GM21381 (cell line): ENCODE measurements at regions not wholly inside any gene's neighbourhood (a gene's known extent, or its start where the extent isn't known, plus 50 kb on each side); places are given as distances from the start of the nearest gene placed in this dataset.
"Not testable (repeated sequence)": the region's sequence is repeated elsewhere in the genome, so short reads cannot be mapped to it uniquely, and the experiment has no call there.

Source experiments
- ATAC-seq: cut with Tn5 transposase; IDR thresholded peaks from one replicate; pipeline ENCODE4 v1.9.1; 2021; ENCODE audit warnings: mild to moderate bottlenecking, moderate library complexity; ENCODE audit not compliant: unreplicated experiment

DNA sequence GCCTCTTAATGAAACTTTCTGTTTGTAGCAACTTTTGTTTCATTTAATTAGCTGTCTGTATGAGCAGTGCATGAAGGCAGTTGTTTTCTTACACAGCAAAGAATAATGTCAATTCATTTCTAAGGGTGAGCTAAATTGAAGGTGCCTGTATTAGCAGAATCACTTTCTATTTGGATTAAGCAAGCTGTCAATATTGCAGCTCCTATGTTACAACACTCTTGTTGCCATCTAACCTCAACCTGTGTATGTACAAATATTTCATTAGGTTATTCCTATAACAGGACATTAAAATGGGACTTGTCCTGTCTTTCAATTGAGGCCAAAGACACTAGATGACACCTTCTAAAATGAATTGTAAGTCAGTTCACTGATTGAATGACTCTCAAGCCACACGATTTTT, 647.5 kb downstream of the UTRN start:
- no peak for ATAC-seq

DNA sequence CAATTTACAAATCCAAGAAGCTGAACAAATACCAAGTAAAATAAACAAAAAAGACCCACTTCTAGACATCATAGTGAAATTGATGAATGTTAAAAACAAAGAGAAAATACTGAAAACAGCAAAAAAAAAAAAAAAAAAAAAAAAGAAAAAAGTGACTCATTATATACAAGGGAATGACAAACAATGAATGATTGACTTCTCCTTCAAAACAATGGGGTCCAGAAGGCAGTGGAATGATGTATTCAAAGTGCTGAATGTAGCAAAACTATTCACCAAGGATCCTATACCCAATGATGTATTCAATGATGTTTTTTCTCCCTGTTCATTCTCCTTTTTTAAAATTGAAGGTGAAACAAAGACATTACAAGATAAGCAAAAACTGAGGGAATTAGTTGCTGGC, 650.0 kb downstream of the UTRN start:
- ATAC-seq, result no peak

DNA sequence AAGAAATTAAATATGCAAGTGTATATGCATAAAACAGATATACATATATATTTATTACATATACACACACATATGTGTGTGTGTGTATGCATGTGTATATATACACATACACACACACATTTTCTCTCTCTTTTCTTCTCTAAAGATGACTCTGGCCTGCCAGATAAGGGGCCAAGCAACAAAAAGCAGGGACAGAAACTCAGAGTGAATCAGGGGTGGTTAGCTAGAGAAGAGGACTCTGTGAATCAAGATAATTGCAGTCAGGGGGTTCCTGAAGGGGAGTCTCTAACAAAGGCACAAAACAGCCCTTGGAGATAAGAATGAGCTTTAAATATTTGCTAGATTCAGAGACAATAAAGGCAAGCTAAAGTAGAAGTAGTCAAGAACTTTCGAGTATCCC, 650.5 kb downstream of the UTRN start:
- no peak for ATAC-seq

DNA sequence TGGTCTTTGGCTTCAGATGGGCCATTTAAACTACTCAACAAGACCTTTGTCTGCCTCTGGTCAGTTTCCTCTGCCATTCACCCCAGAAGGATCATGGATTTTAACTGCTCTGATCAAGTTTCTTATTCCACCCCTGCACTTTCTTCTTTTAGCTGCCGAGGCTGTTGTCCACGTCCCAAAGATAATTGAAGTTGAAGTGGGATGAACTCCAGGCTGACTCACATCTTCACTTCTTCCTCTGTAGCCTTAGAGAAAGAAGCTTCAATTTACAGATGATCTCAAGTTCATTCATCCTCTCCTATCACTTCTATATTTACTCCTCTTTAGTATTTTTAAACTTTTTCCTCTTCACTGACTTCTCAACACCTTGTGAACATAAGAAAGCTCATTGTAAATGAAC, 651.6 kb downstream of the UTRN start:
- ATAC-seq, result no peak

DNA sequence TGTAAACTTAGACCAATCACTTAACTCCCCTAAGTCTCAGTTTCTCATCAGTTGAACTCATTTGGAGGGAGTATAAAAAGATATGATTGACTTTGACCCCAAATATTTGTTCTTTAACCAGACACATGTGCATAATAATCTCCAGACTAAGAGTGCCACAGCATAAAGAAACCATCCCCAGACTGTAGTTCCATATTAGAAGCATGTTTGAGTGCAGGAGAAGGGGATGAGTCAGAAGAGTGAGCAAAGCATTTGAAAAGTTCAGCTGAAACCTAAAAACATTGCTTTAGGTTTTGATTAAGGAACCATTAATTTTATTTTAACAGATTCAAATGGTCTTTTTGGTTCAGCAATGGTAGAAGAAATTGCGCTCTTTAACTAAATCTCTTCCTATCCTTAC, 654.8 kb downstream of the UTRN start:
- ATAC-seq, result no peak

DNA sequence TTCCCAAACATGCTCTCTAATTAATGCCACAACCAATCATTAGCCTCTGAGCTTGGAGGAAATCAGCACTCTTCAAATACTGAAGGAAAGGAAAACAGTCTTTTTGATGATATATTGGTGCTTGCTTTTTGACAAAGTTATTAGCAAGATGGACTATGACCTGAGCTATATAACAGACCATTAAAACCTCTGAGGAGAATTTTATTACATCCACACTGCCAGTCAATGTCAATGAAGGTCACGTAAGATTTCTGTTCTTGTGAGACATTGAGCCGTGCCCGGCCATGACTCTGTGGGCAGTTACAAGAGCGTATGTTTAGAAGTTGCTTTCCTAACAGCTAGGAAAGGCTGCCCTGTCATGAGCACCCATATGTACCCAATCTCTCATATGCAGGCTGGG, 659.0 kb downstream of the UTRN start:
- no peak for ATAC-seq

DNA sequence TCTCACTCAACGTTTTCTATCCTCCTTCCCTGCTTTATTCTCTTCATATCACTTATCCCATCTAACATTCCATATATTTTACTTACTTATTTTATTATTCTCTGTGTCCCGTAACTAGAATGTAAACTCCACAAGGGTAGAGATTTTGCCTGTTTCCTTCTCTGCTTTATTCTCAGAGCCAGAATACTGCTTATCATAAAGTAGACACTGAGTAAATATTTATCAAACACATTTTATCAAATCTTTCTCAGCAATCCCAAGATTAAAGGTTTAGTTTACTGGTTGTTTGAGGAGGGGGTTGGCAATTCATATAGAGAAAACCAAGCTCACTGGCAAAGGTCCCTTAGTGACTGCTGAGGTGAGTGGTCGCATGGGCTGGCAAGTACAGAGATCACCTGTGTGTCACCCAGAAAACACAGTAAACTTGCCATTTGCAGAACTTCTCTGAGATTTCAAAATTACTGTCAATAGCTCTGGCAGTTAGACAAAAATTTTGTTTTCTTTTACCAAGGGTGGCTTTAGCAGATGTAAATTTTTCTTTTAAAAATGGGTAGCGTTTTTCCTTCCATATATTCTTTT, 662.4 kb downstream of the UTRN start:
- no peak for ATAC-seq

DNA sequence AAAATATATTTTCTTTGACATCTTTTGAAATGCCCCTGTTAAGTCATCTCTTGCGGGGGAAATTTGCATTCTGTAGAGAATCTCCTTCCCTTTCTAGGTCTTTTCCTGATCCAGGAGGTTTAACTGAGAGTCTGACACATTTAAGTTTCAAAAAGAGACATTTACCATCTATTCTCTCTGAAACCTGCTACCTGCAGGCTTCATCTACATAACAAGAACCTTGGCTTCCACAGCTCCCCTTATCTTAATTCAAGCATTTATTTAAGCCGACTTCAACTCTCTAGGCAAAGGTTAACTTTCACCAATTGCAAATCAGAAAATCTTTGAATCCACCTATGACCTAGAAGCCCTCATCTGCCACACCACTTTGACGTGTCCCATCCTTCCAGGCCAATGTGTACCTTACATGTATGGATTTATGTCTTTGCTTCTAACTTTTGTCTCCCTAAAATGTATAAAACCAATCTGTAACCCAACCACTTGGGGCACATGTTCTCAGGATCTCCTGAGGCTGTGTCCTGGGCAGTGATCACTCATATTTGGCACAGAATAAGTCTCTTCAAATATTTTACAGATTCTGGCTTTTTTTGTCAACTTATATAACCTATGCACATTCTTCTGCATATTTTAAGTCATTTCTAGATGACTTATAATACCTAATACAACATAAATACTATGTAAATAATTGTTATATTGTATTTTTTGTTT, 666.7 kb downstream of the UTRN start:
- ATAC-seq, result no peak

DNA sequence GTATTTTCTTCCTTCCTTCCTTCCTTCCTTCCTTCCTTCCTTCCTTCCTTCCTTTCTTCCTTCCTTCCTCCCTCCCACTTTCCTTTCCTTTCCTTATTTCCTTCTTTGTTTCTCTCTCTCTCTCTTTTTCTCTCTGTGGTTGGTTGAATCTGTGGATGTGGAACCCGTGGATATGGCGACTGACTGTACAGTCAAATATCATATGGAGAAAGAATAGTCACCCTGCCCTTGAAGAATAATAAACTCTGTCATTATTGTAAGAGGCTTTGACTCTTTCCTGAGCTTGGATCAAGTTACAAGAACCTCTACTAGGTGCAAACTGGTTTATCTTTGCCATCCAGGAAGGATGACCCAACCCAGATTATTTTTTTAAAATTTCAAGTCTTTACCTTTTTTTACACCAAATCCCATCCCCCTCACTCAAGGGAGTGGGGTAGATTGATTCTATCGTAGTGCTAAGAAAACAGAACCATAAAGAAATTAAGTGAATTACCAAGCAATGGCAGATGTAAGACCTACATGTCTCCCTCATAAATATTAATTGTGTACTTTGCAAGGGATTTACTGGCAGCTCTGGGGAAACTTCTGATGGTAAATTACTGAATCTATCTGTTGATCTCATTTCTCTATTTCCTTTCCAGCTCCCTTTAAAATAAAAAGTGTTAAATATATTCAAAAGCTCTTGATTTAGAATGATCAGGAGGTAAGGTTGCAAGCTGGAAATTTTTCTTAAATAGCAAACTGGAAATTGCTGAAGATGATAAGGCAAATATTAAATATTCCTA, 667.5 kb downstream of the UTRN start:
- no peak for ATAC-seq

DNA sequence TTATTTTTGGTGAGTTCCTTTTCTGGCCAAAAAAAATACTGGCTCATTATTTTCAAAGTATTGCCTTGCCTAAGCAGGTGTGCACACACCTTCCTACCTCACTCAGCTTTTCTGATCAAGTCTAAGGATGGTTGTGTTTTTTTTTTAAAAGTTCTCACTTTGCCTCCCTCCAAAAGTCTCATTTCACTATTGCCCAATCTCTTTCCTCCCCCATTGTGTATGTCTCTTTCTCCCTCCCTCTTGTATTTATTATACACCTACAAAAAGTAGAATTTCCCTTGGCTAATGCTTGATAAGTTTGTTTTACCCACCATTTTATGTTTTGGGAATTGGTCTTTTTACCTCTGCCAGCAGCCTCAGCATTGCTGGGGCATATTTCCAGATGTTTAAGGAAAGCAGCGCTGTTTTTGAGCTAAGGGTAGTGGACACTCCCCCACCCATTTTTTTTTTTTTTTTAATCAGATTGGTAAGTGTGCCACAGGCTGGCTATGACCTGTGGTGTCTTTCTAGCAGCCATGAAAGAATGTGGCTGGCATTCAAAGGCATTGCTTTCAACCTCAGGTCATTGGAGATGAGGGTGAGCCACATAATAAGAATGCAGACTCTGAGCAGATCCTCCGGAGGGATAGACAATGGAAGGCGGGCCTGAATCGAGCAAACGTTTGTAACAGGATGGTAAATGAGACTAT, 668.6 kb downstream of the UTRN start:
- no peak for ATAC-seq

DNA sequence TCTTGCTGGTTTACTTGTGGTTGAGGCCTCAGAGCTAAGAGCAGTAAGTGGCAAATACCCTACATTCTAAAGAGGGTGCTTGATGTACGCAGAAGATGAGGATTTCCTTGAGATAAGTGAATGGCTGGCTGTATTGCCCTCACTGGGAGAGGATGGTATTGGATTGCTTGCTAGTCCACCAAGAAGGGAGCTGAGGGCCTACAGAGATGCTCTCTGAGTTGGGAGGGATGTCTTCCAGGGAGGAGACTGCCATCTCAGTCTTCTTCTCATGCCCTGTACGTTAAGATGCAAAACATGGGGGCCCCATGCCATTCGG, 669.1 kb downstream of the UTRN start:
- ATAC-seq, result no peak

DNA sequence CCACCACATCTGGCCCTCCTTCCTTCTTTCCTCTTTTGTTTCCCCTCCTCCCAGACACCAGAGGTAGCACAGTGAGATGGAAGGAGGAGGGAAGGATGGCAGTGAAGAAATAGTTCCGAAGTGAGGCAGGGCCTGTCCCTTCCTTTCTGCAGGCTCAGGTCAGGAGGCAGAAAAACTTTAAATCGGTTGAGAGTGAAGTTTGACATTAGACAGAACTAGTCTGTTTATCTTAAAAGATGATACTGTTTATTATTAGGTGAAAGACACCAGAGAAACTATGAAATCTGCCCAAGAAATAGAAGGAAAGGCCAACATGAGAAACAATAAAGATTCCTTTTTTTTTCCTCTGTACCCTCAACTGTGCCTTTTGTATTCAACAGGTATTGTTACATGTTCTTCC, 670.3 kb downstream of the UTRN start:
- ATAC-seq, result no peak

DNA sequence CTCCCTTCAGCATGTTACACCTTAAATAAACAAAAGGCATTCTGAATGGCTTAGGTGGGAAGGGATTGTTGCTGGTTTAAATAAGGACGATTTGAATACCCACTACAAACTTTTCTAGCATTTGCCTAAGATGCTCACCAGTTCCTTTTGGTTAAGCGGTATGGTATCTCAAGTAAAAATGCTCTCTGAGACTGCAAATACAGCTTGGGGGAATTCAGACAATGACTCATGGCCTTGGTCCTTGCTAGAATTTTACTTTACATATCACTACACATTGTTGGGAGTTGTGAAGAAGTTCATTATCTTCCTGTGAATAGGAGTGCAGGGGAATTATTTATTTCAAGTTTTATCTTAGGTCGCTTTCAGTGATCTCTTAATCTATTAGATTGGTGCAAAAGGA, 670.7 kb downstream of the UTRN start:
- ATAC-seq, result no peak

DNA sequence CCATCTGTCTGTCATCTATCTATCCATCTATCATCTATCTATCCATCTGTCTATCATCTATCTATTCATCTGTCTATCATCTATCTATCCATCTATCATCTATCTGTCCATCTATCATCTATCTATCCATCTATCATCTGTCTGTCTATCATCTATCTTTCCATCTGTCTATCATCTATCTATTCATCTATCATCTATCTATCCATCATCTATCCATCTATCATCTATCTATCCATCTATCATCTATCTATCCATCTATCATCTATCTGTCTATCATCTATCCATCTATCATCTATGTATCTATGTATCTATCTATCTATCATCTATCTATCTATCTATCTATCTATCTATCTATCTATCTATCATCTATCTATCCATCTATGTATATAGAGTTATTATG, 671.6 kb downstream of the UTRN start:
- not testable (repeated sequence) for ATAC-seq

DNA sequence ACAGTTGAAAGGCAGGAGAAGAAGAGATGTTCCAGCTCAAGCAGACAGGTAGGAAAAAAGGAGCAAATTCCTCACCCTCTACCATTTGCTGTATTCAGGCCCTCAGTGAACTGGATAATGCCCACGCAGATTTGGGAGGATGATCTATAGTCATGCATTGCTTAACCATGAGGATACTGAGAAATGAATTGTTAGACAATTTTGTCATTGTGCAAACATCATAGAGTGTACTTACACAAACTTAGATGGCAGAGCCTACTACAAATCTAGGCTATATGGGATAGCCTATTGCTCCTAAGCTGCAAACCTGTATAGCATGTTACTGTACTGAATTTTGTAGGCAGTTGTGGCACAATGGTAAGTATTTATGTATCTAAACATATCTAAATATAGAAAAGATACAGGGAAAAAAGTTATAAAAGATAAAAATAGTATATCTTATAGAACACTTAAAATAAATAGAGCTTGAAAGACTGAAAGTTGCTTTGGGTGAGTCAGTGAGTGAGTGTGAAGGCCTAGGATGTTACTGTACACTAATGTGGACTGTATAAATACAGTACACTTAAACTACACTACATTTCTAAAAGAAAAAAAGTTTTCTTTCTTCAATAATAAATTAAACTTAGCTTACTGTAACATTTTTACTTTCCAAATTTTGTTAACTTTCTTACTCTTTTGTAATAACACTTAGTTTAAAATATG, 672.3 kb downstream of the UTRN start:
- ATAC-seq, result no peak

DNA sequence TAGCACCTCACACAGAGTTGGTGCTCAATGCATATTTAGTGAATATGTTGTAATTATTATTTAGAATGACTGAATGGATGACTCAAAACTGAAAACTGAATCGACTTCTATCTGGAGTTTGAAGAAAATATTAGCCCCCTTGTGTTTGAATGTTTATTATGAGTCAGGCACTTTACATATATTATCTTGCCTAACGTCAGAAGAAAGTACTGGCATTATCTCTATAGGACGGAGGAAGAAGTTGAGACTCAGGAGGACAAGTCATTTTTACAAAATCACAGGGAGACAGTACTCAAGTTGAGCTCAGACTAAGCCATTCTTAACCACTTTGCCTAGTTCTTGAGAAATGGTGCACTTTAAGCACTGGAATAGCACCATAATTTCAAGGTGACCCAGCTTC, 684.0 kb downstream of the UTRN start:
- ATAC-seq, result no peak

DNA sequence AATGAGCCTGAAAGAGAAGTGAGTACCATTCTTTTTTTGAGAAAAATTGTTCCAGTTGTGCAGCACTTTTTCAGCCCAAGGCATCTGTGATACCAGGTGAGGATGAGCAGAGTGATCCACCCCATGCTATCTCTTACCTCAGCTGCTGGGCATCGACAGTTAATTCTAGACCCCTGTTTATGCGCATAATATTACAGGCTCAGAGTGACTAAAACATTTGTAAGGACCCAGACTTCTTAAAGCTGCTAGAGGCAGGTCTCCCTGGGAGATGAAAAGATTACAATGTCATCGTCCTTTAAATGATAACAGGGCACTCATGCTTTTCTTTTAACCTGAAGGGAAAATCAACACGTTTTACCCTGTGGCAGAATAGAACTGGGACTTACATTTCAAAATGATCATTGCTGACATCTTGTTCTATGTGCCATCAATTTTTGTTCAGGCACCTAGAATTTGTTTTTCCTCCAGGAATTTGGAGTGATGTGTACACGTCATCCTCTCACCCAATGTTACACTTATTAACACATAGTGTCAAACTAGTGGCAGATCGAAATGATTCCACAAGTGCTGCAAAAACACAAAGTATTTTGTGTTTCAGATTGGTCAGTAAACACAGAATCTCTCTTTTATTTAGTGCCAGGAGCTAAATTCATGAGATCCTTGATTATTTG, 684.6 kb downstream of the UTRN start:
- no peak for ATAC-seq

DNA sequence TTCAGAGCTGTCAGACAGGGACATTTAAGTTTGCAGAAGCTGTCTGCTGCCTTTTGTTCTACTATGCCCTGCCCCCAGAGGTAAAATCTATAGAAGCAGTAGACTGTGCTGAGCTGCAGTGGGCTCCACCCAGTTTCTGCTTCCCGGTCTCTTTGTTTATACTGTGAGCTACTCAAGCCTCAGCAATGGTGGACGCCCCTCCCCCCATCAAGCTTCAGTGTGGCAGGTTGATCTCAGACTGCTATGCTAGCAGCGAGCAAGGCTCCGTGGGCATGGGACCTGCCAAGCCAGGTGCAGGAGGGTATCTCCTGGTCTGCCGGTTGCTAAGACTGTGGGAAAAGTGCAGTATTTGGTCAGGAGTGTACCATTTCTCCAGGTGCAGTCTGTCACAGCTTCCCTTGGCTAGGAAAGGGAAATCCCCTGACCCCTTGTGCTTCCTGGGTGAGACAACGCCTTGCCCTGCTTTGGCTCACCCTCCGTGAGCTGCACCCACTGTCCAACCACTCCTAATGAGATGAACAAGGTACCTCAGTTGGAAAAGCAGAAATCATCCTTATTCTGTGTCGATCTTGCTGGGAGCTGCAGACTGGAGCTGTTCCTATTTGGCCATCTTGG, 692.2 kb downstream of the UTRN start:
- ATAC-seq, result not testable (repeated sequence)

DNA sequence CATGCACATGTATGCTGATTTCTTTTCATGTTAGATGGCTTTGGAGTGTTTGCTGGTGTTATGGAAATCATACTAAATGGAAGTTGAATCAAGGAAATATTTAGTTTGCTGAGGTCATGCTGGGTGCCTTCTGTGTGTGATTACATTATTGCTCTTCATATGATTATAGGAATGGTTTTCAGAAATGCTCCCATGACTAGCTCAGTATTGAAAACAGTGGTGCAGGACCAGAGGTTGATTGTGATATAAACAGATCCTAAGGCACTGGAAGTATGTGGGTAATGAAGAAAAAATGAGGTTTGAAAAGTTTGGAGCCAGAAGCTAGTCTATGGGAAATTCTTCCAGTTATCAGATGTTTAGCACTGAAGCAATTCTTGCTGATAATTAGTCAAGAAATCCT, 693.1 kb downstream of the UTRN start:
- ATAC-seq, result no peak

DNA sequence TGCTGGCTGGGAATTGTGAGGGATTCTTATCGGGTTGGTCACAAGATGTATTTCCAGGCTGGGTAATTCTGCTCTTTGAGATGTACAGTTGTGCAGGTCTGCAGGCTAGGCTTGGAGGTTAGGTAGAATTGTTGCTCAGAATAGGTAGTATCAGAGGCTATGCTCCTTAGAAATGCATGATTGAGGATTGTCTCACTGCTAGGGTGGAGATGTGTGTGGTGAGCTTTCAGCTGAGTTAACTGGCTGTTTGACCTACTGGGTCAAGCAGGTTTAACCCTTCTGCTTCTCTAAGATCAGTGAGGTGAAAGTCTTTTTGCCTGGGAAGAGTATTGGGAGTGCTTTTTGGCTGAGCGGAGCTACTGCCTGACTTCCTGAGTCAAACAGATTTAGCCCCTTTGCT, 701.1 kb downstream of the UTRN start:
- no peak for ATAC-seq
